DND-41 (cell line): ENCODE measurements at regions not wholly inside any gene's neighbourhood (a gene's known extent, or its start where the extent isn't known, plus 50 kb on each side); places are given as distances from the start of the nearest gene placed in this dataset.

Experiments
- ATAC-seq: fragments of 200-7000 bp; cut with Tn5 transposase; 3 replicates; pipeline ENCODE4 v1.9.1; 2021; ENCODE audit warnings: low read depth; ENCODE audit not compliant: insufficient read depth
- DNase-seq: peaks from one replicate; pipeline ENCODE4 v3.0.0-alpha.2; 2020
- H2AFZ ChIP-seq: 2 replicates; pipeline ENCODE4 v1.6.0; 2012; ENCODE audit warnings: low read depth, low read length
- H3K27ac ChIP-seq: 2 replicates; pipeline ENCODE4 v1.5.1; 2012; ENCODE audit warnings: low read length, inconsistent platforms
- H3K27me3 ChIP-seq: fragments of 200-600 bp; sonication (generic); 2 replicates; pipeline ENCODE4 v1.6.0; 2012; ENCODE audit warnings: low read length, mild to moderate bottlenecking, inconsistent platforms; ENCODE audit not compliant: insufficient read depth, poor library complexity
- H3K36me3 ChIP-seq: 2 replicates; pipeline ENCODE4 v1.5.1; 2012; ENCODE audit warnings: low read length, inconsistent platforms; ENCODE audit not compliant: insufficient read depth
- H3K4me1 ChIP-seq: 2 replicates; pipeline ENCODE4 v1.5.1; 2012; ENCODE audit warnings: mild to moderate bottlenecking, low read length; ENCODE audit not compliant: insufficient read depth
- H3K4me2 ChIP-seq: 2 replicates; pipeline ENCODE4 v1.6.0; 2012; ENCODE audit warnings: mild to moderate bottlenecking, moderate library complexity, low read length, inconsistent platforms; ENCODE audit not compliant: insufficient read depth
- H3K4me3 ChIP-seq, 2 experiments: fragments of 200-600 bp in 1 of 2; shearing (Covaris generic) in 1 of 2; 2 replicates each; pipeline ENCODE4 v1.5.1; 2012 to 2016; ENCODE audit warnings: inconsistent platforms in 2 of 2, low read length in 2 of 2, mild to moderate bottlenecking in 2 of 2, low read depth in 1 of 2, moderate library complexity in 1 of 2
- H3K79me2 ChIP-seq: 2 replicates; pipeline ENCODE4 v1.6.0; 2012; ENCODE audit warnings: low read length, inconsistent platforms; ENCODE audit not compliant: insufficient read depth
- H3K9ac ChIP-seq: 2 replicates; pipeline ENCODE4 v1.6.0; 2012; ENCODE audit warnings: low read depth, mild to moderate bottlenecking, inconsistent platforms, low read length, moderate library complexity
- H3K9me3 ChIP-seq: 2 replicates; pipeline ENCODE4 v1.5.1; 2012; ENCODE audit warnings: low read length, moderate library complexity, mild to moderate bottlenecking, inconsistent platforms; ENCODE audit not compliant: insufficient read depth, severe bottlenecking
- H4K20me1 ChIP-seq: 2 replicates; pipeline ENCODE4 v1.6.0; 2012; ENCODE audit warnings: low read length; ENCODE audit not compliant: insufficient read depth
- EZH2 ChIP-seq: IDR thresholded peaks from 3 replicates; pipeline ENCODE4 v1.6.1; 2012; ENCODE audit warnings: borderline replicate concordance, low read depth, mild to moderate bottlenecking, moderate library complexity, low read length, inconsistent platforms; ENCODE audit not compliant: severe bottlenecking
- TF ChIP-seq, protein P1 (sequence below): IDR thresholded peaks from 2 replicates; pipeline ENCODE4 v1.5.1; 2012; ENCODE audit warnings: borderline replicate concordance, low read length, moderate library complexity, mild to moderate bottlenecking; ENCODE audit not compliant: poor library complexity, severe bottlenecking; ENCODE audit errors: extremely low read depth

DNA sequence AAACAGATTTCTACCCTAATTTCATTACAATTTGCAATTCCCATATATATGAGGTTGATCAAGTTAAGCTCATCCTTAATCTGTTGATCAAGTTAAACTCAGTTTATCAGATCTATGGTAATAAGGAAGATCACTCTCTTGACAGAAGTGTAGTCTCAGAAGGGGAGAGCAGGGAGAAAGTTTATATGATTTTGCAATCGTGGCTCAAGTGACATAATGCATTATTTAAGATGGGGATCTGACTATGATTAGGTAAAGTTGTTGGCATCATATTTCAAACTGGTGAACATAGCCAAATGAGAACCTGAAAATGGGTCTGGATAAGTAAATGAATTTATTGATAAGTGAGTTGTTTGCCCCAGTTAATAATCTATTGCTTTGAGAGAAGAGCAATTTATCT, 995.3 kb downstream of the OTOL1 start:
- TF ChIP-seq, protein P1, sequence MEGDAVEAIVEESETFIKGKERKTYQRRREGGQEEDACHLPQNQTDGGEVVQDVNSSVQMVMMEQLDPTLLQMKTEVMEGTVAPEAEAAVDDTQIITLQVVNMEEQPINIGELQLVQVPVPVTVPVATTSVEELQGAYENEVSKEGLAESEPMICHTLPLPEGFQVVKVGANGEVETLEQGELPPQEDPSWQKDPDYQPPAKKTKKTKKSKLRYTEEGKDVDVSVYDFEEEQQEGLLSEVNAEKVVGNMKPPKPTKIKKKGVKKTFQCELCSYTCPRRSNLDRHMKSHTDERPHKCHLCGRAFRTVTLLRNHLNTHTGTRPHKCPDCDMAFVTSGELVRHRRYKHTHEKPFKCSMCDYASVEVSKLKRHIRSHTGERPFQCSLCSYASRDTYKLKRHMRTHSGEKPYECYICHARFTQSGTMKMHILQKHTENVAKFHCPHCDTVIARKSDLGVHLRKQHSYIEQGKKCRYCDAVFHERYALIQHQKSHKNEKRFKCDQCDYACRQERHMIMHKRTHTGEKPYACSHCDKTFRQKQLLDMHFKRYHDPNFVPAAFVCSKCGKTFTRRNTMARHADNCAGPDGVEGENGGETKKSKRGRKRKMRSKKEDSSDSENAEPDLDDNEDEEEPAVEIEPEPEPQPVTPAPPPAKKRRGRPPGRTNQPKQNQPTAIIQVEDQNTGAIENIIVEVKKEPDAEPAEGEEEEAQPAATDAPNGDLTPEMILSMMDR = no peak
- TF ChIP-seq EZH2 = no peak
- no peak overlapping the region for H2AFZ ChIP-seq
- no peaks in the 10 kb centered on the region for H3K79me2 ChIP-seq
- no peak overlapping the region for H3K9ac ChIP-seq
- no peak overlapping the region for H3K4me2 ChIP-seq
- no peak overlapping the region for H3K27ac ChIP-seq
- no peaks in the 10 kb centered on the region for H3K27me3 ChIP-seq
- peaks cover 3% of the 10 kb centered on the region for H3K9me3 ChIP-seq
- ATAC-seq (no peak), DNase-seq (no peak)
- H3K4me3 ChIP-seq = no peak overlapping the region
- no peaks in the 10 kb centered on the region for H3K4me1 ChIP-seq
- no peaks in the 10 kb centered on the region for H4K20me1 ChIP-seq
- no peaks in the 10 kb centered on the region for H3K36me3 ChIP-seq

DNA sequence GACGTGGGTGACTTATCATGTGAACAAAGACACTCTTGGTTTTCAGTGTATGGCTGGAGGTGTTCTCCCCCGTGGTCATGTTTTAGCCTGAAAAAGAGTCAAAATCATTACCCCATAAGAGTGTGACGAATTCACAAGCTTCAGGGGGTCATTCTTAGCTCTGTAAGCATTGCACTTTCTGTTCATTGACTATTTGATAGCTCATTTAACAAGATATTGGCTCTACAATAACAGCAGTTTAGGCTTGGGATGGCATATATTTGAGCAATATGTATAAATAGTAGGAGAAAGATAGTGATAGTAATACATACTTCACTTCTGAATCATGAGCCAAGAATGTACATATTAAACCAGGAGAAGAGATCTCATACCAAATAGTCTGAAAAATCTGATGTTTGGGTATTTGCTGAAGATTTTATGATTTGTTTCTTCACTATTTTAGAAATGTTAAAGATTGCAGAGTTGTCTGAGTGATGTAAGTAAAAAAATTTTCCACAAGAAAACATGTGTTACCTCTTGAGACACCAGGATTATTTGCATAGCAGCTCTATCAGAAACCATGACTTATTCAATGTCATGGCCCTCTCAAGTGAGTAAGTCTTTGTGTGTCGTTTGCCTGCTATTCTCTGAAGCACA, 996.0 kb downstream of the OTOL1 start:
- Histone ChIP-seq H3K36me3 (no peaks in the 10 kb centered on the region), H2AFZ (no peak overlapping the region), H3K9me3 (peaks cover 3% of the 10 kb centered on the region), H3K4me2 (no peak overlapping the region), H3K27ac (no peak overlapping the region), H3K9ac (no peak overlapping the region), H4K20me1 (no peaks in the 10 kb centered on the region), H3K4me3 (no peak overlapping the region), H3K4me1 (no peaks in the 10 kb centered on the region), H3K27me3 (no peaks in the 10 kb centered on the region), H3K79me2 (no peaks in the 10 kb centered on the region)
- ATAC-seq (no peak), DNase-seq (no peak)
- TF ChIP-seq, protein P1 = no peak
- no peak for TF ChIP-seq EZH2

DNA sequence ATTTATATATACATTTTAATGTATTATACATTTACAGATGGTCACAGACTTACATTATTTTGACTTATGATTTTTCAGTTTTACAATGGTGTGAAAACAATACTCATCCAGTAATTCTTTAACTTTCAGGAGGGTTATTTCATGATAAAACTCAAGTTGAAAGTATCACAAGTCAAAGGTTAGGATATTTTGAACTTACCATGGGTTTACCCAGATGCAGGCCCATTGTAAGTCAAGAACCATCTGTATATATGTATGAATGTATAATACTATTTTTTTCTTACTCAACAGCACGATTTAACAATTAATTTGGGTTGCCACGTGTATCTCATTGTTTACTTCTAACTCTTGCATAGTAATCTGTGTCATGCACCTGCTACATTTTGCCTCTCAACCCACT, 1002.0 kb downstream of the OTOL1 start:
- DNase-seq = no peak
- no peak overlapping the region for H3K27ac ChIP-seq
- TF ChIP-seq, protein P1 = no peak
- TF ChIP-seq EZH2 = no peak
- no peaks in the 10 kb centered on the region for H3K79me2 ChIP-seq
- H3K4me3 ChIP-seq = no peak overlapping the region
- H3K4me1 ChIP-seq = no peaks in the 10 kb centered on the region
- no peak overlapping the region for H3K9ac ChIP-seq
- H3K27me3 ChIP-seq = no peaks in the 10 kb centered on the region
- peaks cover 3% of the 10 kb centered on the region for H3K9me3 ChIP-seq
- no peak overlapping the region for H3K4me2 ChIP-seq
- H2AFZ ChIP-seq = no peak overlapping the region
- ATAC-seq = no peak
- no peaks in the 10 kb centered on the region for H3K36me3 ChIP-seq
- H4K20me1 ChIP-seq = no peaks in the 10 kb centered on the region

DNA sequence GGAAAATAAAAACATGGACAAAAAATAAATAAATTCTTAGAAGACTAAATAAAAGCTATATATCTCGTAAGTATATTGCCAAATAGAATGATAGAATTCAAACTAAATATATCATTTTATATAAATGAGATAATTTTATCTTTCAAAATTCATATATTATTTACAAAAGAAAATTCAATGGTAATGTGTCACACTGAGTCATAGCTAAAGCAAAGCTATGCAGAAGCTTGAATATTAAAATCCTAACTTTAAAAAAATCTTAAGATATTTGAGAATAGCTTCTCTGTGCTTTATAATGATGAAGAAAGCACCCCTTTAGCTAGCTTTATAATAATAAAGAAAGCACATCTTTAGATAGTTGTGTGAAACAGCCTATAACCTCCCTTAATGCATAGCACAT, 1010.8 kb downstream of the OTOL1 start:
- Histone ChIP-seq H3K4me3 (no peak overlapping the region), H3K4me1 (no peaks in the 10 kb centered on the region), H3K9me3 (no peaks in the 10 kb centered on the region), H3K4me2 (no peak overlapping the region), H3K27me3 (no peaks in the 10 kb centered on the region), H3K79me2 (no peaks in the 10 kb centered on the region), H3K27ac (no peak overlapping the region), H3K9ac (no peak overlapping the region), H4K20me1 (no peaks in the 10 kb centered on the region), H2AFZ (no peak overlapping the region), H3K36me3 (no peaks in the 10 kb centered on the region)
- ATAC-seq (no peak), DNase-seq (no peak)
- TF ChIP-seq EZH2 = no peak
- TF ChIP-seq, protein P1 = no peak
